Endothelial cell of umbilical vein (primary cell): ENCODE measurements at regions not wholly inside any gene's neighbourhood (a gene's known extent, or its start where the extent isn't known, plus 50 kb on each side); places are given as distances from the start of the nearest gene placed in this dataset.

Experiments used
- BruUV-seq: library from RNA; stranded (reverse); fragments of 400-500 nt; replicated peaks from 2 replicates; lab custom pipeline; 2021; lab: Mats Ljungman, UMichigan
- CTCF ChIA-PET: fragments of 300-600, 350-600 bp; sonication (Branson Sonifier 250); formaldehyde crosslinking; loops from one replicate; lab custom pipeline; 2021; ENCODE audit warnings: antibody characterized with exemption, inconsistent platforms; lab: Charles Lee
- POLR2A ChIA-PET: fragments of 300-600, 350-600 bp; sonication (Branson Sonifier 250); formaldehyde crosslinking; loops from one replicate; lab custom pipeline; 2021; ENCODE audit warnings: antibody characterized with exemption, inconsistent platforms; lab: Charles Lee
- DNase-seq: peaks from one replicate; pipeline ENCODE4 v3.0.0-alpha.2; 2011; ENCODE audit warnings: low read depth, low spot score
- FAIRE-seq: peaks from 2 replicates; lab custom pipeline; 2011; peaks lifted over from hg19 to GRCh38; lab: Jason Lieb, UNC
- H2AFZ ChIP-seq: 2 replicates; pipeline ENCODE4 v1.6.0; 2012; ENCODE audit warnings: low read depth, low read length, control low read depth, inconsistent platforms
- H3K27ac ChIP-seq: 2 replicates; pipeline ENCODE4 v1.5.1; 2011; ENCODE audit warnings: low read depth, mild to moderate bottlenecking, control low read depth, low read length, moderate library complexity; ENCODE audit not compliant: insufficient read depth
- H3K27me3 ChIP-seq, 2 experiments: 2 replicates each; pipeline versions ENCODE4 v1.6.0 to v1.6.1; 2011; ENCODE audit warnings: low read length in 2 of 2, mixed read lengths in 1 of 2; ENCODE audit not compliant: control insufficient read depth in 2 of 2, insufficient read depth in 2 of 2
- H3K36me3 ChIP-seq, 2 experiments: 2 replicates in 1 of 2; 3 replicates in 1 of 2; pipeline ENCODE4 v1.5.1; 2011; ENCODE audit warnings: low read length in 2 of 2, mild to moderate bottlenecking in 1 of 2, moderate library complexity in 1 of 2; ENCODE audit not compliant: control insufficient read depth in 2 of 2, insufficient read depth in 2 of 2; ENCODE audit errors: extremely low read depth in 1 of 2
- H3K4me1 ChIP-seq: 3 replicates; pipeline ENCODE4 v1.5.1; 2011; ENCODE audit warnings: mild to moderate bottlenecking, low read length; ENCODE audit not compliant: control insufficient read depth, insufficient read depth; ENCODE audit errors: extremely low read depth
- H3K4me2 ChIP-seq: 2 replicates; pipeline ENCODE4 v1.6.1; 2011; ENCODE audit warnings: low read length, control low read depth, mixed read lengths; ENCODE audit not compliant: insufficient read depth
- H3K4me3 ChIP-seq, 3 experiments: fragments of 200-600 bp in 1 of 3; sonication (generic), shearing (Covaris generic) in 1 of 3; replicated peaks in 1 of 3; 2 replicates each; pipeline ENCODE4 v1.5.1; 2011 to 2016; ENCODE audit warnings: control low read depth in 3 of 3, low read length in 3 of 3, mild to moderate bottlenecking in 2 of 3, inconsistent platforms in 1 of 3, low read depth in 1 of 3, moderate library complexity in 1 of 3; ENCODE audit not compliant: insufficient read depth in 1 of 3
- H3K79me2 ChIP-seq: 2 replicates; pipeline ENCODE4 v1.6.0; 2012; ENCODE audit warnings: low read length, inconsistent platforms; ENCODE audit not compliant: control insufficient read depth, insufficient read depth
- H3K9ac ChIP-seq: replicated peaks from 2 replicates; pipeline ENCODE3; 2011; ENCODE audit warnings: low read length, control low read depth; ENCODE audit not compliant: insufficient read depth; ENCODE audit errors: extremely low read depth
- H3K9me1 ChIP-seq: replicated peaks from 3 replicates; pipeline ENCODE4 v1.6.0; 2011; ENCODE audit warnings: mild to moderate bottlenecking, low read length; ENCODE audit not compliant: control insufficient read depth, insufficient read depth; ENCODE audit errors: extremely low read depth
- H3K9me3 ChIP-seq: replicated peaks from 2 replicates; pipeline ENCODE4 v1.5.1; 2012; ENCODE audit warnings: low read length, inconsistent platforms; ENCODE audit not compliant: control insufficient read depth, insufficient read depth
- H4K20me1 ChIP-seq: replicated peaks from 2 replicates; pipeline ENCODE3; 2011; ENCODE audit warnings: mild to moderate bottlenecking, low read length; ENCODE audit not compliant: control insufficient read depth, insufficient read depth; ENCODE audit errors: extremely low read depth
- EZH2 ChIP-seq: IDR thresholded peaks from 2 replicates; pipeline ENCODE4 v1.6.1; 2012; ENCODE audit warnings: borderline replicate concordance, low read depth, mild to moderate bottlenecking, moderate library complexity, low read length, inconsistent platforms; ENCODE audit not compliant: severe bottlenecking
- FOS ChIP-seq: IDR thresholded peaks from 2 replicates; pipeline ENCODE4 v1.6.1; 2011; ENCODE audit warnings: mild to moderate bottlenecking, low read length, moderate library complexity, borderline replicate concordance; ENCODE audit not compliant: insufficient read depth
- GATA2 ChIP-seq: IDR thresholded peaks from 2 replicates; pipeline ENCODE4 v1.7.0; 2011; ENCODE audit warnings: low read depth, mild to moderate bottlenecking, moderate library complexity, mixed read lengths, low read length; ENCODE audit not compliant: insufficient read length, insufficient read depth
- JUN ChIP-seq: IDR thresholded peaks from 2 replicates; pipeline ENCODE4 v1.6.1; 2011; ENCODE audit warnings: borderline replicate concordance, low read depth; ENCODE audit not compliant: insufficient read length, insufficient read depth
- MAX ChIP-seq: IDR thresholded peaks from 2 replicates; pipeline ENCODE4 v1.6.1; 2011; ENCODE audit not compliant: insufficient read depth, insufficient read length
- MYC ChIP-seq: IDR thresholded peaks from one replicate; pipeline ENCODE4 v1.6.1; 2011; ENCODE audit warnings: mild to moderate bottlenecking, low read depth, low read length
- POLR2A ChIP-seq: IDR thresholded peaks from 2 replicates; pipeline ENCODE4 v1.6.1; 2012; ENCODE audit warnings: low read depth, mild to moderate bottlenecking, control low read depth, low read length
- POLR2AphosphoS5 ChIP-seq: IDR thresholded peaks from 2 replicates; pipeline ENCODE4 v1.6.1; 2012; ENCODE audit warnings: low read depth, mild to moderate bottlenecking, control low read depth, low read length, moderate library complexity; ENCODE audit not compliant: insufficient read depth
- dilution Hi-C: fragments of 300-500 bp; cut with MboI; formaldehyde crosslinking; loops from one replicate; pipeline ENCODE4 v1.15.0; 2019; ENCODE audit warnings: low sequenced_read_pairs; ENCODE audit not compliant: extremely low pct_ligation_motif_present
- intact Hi-C: fragments of 100-400 bp; cut with micrococcal nuclease; formaldehyde crosslinking; loops from one replicate; pipeline ENCODE4 v1.10.0; 2022
- TF ChIP-seq, protein P1 (sequence below), 2 donors: IDR thresholded peaks; 1 replicate in 1 of 2; 2 replicates in 1 of 2; pipeline ENCODE4 v1.5.1; 2011; ENCODE audit warnings: low read length in 2 of 2, mild to moderate bottlenecking in 2 of 2, moderate library complexity in 2 of 2, control low read depth in 1 of 2, inconsistent platforms in 1 of 2, low read depth in 1 of 2; ENCODE audit not compliant: insufficient read depth in 1 of 2; ENCODE audit errors: extremely low read depth in 1 of 2

DNA sequence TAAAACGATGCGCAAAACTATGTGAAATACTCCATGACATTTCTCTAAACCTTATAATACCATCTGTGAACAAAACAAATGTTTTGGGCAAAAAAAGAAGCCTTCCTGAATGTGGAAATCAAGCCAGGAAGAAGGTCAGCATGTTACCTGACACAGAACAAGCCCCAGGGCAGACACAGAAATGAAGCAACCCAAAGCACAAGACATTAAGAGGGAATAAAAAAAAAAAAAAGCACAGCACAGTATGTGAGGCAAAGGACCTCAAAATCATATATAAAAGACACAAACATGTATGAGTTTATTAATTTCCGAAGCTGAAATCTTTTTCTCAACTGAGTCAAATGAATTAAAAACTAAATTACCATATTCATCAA is 161.8 kb downstream of the SKIDA1 start:
- no peak for TF ChIP-seq EZH2
- no peak for TF ChIP-seq POLR2A
- TF ChIP-seq POLR2AphosphoS5: no peak
- no peak for TF ChIP-seq MAX
- TF ChIP-seq, protein P1, sequence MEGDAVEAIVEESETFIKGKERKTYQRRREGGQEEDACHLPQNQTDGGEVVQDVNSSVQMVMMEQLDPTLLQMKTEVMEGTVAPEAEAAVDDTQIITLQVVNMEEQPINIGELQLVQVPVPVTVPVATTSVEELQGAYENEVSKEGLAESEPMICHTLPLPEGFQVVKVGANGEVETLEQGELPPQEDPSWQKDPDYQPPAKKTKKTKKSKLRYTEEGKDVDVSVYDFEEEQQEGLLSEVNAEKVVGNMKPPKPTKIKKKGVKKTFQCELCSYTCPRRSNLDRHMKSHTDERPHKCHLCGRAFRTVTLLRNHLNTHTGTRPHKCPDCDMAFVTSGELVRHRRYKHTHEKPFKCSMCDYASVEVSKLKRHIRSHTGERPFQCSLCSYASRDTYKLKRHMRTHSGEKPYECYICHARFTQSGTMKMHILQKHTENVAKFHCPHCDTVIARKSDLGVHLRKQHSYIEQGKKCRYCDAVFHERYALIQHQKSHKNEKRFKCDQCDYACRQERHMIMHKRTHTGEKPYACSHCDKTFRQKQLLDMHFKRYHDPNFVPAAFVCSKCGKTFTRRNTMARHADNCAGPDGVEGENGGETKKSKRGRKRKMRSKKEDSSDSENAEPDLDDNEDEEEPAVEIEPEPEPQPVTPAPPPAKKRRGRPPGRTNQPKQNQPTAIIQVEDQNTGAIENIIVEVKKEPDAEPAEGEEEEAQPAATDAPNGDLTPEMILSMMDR (IDR thresholded peaks at IDR 0.05; ENCODE audit: extremely low read depth in 1 of 2, insufficient read depth in 1 of 2, low read depth in 1 of 2, low read length in 2 of 2): no peak
- no peak for TF ChIP-seq FOS
- no peak for TF ChIP-seq JUN
- no peak for TF ChIP-seq GATA2
- no peak for TF ChIP-seq MYC
- intact Hi-C loops (loop anchor here (1.0 to 2.0 kb wide), 8 partner anchors 27 to 361 kb away; no protein-coding TSS in a partner anchor), dilution Hi-C loops (no loop called here)
- H3K9me3 ChIP-seq: no peaks in the 10 kb centered on the region
- no TSS peak for BruUV-seq
- ChIA-PET POLR2A (interaction anchor here (0.6 kb wide), 1 partner anchor 44 kb away, joined by 3 read pairs; no protein-coding TSS in a partner anchor), CTCF (interaction anchor here (0.8 to 3.2 kb wide), 5 partner anchors 8 to 85 kb away, joined by 3 to 14 read pairs (median 6); no protein-coding TSS in a partner anchor)
- peaks cover 33% of the 10 kb centered on the region for H3K4me1 ChIP-seq
- H3K27ac ChIP-seq: peak overlapping the region; percentile 96
- no peak for DNase-seq
- no peaks in the 10 kb centered on the region for H3K27me3 ChIP-seq
- no peaks in the 10 kb centered on the region for H3K36me3 ChIP-seq
- FAIRE-seq: no peak
- no peak overlapping the region for H3K4me3 ChIP-seq
- no peaks in the 10 kb centered on the region for H4K20me1 ChIP-seq
- H2AFZ ChIP-seq: peak overlapping the region; percentile 77
- no peaks in the 10 kb centered on the region for H3K79me2 ChIP-seq
- H3K9ac ChIP-seq: peak overlapping the region; percentile 70
- H3K4me2 ChIP-seq: peak overlapping the region; percentile 54
- H3K9me1 ChIP-seq: no peaks in the 10 kb centered on the region
